Subcutaneous abdominal adipose tissue (tissue), 5 donors: ENCODE measurements at regions not wholly inside any gene's neighbourhood (a gene's known extent, or its start where the extent isn't known, plus 50 kb on each side); places are given as distances from the start of the nearest gene placed in this dataset.

Experiments used
- H3K27ac ChIP-seq: one replicate; pipeline ENCODE4 v1.7.0; 2013; ENCODE audit warnings: low read depth, mild to moderate bottlenecking, inconsistent platforms, low read length, moderate library complexity
- H3K27me3 ChIP-seq, 5 donors: one replicate each; pipeline ENCODE4 v1.7.0; 2013; ENCODE audit warnings: low read length in 5 of 5, inconsistent platforms in 1 of 5; ENCODE audit not compliant: control insufficient read depth in 5 of 5, insufficient read depth in 4 of 5
- H3K36me3 ChIP-seq, 5 donors: one replicate each; pipeline ENCODE4 v1.7.0; 2013; ENCODE audit warnings: low read length in 5 of 5; ENCODE audit not compliant: control insufficient read depth in 5 of 5, insufficient read depth in 5 of 5
- H3K4me1 ChIP-seq, 5 donors: one replicate each; pipeline ENCODE4 v1.7.0; 2013; ENCODE audit warnings: low read length in 5 of 5, mild to moderate bottlenecking in 3 of 5, moderate library complexity in 1 of 5; ENCODE audit not compliant: control insufficient read depth in 5 of 5, insufficient read depth in 5 of 5
- H3K4me3 ChIP-seq, 5 donors: one replicate each; pipeline ENCODE4 v1.7.0; 2013; ENCODE audit warnings: low read length in 5 of 5, low read depth in 1 of 5
- H3K9ac ChIP-seq, 5 donors: one replicate each; pipeline ENCODE4 v1.7.0; 2013; ENCODE audit warnings: low read length in 5 of 5, mild to moderate bottlenecking in 4 of 5, moderate library complexity in 3 of 5
- H3K9me3 ChIP-seq, 5 donors: one replicate each; pipeline ENCODE4 v1.7.0; 2013; ENCODE audit warnings: low read length in 5 of 5; ENCODE audit not compliant: control insufficient read depth in 5 of 5
- donor health status: healthy.
- donor health status: healthy.
- donor health status: healthy.
- donor health status: healthy.
- donor health status: healthy.

DNA sequence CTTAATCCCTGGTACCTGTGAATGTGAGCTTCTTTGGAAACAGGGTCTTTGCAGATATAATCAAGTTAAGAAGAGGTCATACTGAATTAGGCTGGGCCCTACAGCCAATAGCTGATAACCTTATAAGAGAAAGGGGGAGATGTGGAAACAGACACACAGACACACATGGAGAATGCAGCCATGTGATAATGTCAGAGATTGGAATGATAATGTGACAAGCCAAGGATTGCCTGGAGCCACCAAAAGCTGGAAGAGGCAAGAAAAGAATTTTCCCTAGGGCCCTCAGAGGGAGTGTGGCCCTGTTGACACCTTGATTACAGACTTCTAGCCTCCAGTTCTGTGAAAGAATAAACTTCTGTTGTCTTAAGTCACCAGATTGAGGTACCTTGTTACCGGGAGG is 114.5 kb upstream of the SOD1 start:
- Histone ChIP-seq H3K9me3 (no peaks in the 10 kb centered on the region), H3K4me1 (peaks cover 0 to 5% (median 0%) of the 10 kb centered on the region in 5 donors), H3K27ac (no peak overlapping the region), H3K27me3 (no peaks in the 10 kb centered on the region), H3K4me3 (no peak overlapping the region), H3K9ac (no peak overlapping the region), H3K36me3 (no peaks in the 10 kb centered on the region)

DNA sequence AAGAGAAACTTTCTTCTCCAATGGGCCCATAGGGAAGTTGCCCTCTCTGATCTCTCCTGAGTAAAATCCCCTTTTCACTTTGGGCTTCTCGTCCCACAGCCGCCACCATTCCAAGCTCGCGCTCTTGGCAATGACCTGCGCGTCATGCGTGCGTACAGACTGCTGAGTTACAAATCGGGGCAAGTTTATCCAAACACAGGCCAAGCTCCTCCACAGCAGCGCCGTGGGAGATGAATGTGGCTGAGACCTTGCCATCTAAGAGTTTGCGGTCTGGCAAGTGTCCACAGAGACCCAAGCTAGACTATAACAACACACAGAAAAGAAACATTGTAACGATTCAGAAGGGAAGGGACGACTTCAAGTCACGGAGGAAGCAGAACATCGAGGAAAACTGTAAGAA is 116.3 kb upstream of the SOD1 start:
- no peak overlapping the region for H3K27ac ChIP-seq
- no peaks in the 10 kb centered on the region for H3K36me3 ChIP-seq
- no peak overlapping the region for H3K4me3 ChIP-seq
- no peaks in the 10 kb centered on the region for H3K9me3 ChIP-seq
- peaks cover 0 to 5% (median 0%) of the 10 kb centered on the region in 5 donors for H3K4me1 ChIP-seq
- H3K9ac ChIP-seq = no peak overlapping the region
- no peaks in the 10 kb centered on the region for H3K27me3 ChIP-seq

DNA sequence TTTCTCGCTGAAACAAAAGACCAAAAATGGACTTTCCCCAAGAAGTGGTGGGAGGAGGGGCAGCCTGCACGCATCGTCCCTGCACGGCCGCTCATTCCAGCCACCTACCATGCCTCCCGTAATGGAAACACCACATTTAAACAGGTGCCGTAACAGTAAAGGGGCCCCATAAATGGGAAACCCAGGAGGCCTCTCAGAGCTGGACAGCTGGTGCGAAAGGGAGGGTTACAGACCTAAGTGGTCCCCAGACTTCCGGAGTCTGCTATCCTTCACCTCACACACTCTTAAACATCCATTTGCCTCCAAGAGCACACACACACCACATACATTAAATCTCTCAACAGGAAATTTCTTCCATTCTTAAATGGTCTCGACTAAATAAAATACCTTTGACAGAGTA is 120.7 kb upstream of the SOD1 start:
- Histone ChIP-seq H3K27me3 (no peaks in the 10 kb centered on the region), H3K9me3 (no peaks in the 10 kb centered on the region), H3K36me3 (no peaks in the 10 kb centered on the region), H3K27ac (no peak overlapping the region), H3K9ac (no peak overlapping the region), H3K4me3 (no peak overlapping the region), H3K4me1 (no peaks in the 10 kb centered on the region)

DNA sequence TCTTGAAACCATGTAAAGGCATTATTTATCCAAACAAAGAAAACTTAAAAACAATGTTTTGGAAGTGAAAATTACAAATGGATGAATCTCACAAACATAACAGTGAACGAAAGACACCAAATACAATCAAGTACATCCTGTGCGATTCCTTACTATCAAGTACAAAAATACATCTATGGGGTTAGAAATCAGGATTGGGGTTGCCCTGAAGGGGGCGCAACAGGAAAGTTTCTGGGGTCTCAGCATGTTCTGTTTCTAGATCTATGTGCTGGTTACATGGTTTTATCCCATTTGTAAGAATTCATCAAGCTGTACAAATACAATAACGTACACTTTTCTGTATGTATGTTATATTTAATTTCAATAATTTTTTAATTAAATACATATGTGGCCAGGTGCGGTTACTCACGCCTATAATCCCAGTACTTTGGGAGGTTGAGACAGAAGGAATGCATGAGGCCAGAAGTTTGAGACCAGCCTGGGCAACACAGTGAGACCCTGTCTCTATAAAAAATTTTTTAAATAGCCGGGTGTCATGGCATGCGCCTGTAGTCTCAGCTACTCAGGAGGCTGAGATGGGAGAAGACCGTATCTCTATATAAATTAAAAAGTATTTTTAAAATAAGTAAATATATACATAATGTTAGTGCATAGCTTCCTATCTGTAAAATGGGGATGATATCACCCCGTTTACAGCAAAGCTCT is 121.5 kb upstream of the SOD1 start:
- no peak overlapping the region for H3K27ac ChIP-seq
- H3K9me3 ChIP-seq = no peaks in the 10 kb centered on the region
- H3K36me3 ChIP-seq = no peaks in the 10 kb centered on the region
- H3K9ac ChIP-seq = no peak overlapping the region
- no peaks in the 10 kb centered on the region for H3K27me3 ChIP-seq
- H3K4me1 ChIP-seq = no peaks in the 10 kb centered on the region
- no peak overlapping the region for H3K4me3 ChIP-seq

DNA sequence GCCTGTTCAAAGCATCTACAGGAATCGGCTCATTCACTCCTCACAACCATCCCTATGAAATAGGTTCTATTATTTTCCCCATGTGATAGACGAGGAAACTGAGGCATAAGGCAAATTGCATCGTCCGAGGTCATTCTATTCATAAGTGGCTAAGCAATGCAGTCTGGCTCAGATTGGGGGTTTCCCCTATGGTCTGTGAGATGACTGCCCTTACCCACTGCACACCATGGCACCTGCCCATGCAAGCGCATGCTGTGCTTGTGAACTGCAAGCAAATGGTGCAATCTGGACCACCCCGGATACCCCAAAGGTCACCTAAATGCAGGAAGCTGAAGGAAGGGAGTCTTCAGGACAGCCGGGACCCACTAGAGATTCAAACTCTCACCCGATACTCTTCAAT is 123.4 kb upstream of the SOD1 start:
- Histone ChIP-seq H3K4me1 (peaks cover 0 to 2% (median under 1%) of the 10 kb centered on the region in 5 donors), H3K27me3 (no peaks in the 10 kb centered on the region), H3K4me3 (no peak overlapping the region), H3K9me3 (no peaks in the 10 kb centered on the region), H3K9ac (no peak overlapping the region), H3K36me3 (no peaks in the 10 kb centered on the region), H3K27ac (no peak overlapping the region)

DNA sequence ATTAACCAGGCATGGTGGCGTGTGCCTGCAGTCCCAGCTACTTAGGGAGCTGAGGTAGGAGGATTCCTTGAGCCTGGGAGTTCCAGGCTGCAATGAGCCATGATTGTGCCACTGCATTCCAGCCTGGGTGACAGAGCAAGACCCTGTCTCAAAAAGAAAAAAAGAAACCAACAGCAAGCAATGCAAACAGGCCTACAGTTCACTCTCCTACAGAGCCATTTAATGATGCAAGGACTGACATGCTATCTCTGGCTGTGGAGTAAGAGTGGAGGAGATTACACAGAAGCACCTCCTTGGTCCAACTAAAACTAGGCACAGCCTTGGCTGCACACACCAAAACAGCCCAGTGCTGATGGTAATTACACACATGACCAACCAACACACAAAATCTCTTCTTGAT is 127.5 kb upstream of the SOD1 start:
- Histone ChIP-seq H3K27me3 (no peaks in the 10 kb centered on the region), H3K27ac (no peak overlapping the region), H3K9ac (no peak overlapping the region)

DNA sequence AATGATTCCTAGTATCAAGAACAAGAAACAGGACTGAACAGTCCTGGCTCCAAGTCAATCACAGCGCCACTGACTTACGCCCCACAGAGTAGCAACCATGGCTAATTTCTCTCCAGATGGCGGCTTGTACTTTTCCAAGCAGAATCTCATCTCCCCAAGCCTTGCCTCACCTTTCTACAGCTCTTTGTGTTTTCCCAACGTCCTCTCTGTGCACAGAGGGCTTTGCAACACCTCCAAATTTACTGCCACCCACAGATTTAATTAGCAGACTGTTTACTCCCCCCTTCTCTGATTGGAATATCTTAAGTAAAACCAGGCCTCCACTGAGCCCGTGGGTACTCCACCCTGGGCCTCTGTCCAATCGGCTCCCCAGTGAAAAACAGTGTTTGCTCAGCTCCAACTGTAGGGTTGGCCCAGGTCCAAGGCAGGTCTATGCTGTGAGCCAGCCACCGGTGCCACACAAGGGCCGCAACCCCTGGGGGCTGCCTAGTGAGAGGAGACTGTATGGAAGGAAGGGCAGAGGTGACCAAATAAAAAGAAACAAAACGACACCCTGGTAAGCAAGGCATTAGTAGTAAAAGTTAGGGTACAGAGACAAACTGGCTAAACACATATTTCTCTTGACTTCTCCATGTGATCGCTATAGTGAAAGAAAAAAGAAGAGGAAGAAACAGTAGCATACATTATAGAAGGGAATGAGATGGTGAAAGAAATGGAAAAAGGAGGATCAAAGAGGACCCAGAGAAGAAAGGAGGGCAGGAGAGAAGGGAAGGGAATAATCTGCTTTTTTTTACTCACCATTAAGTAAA is 128.4 kb upstream of the SOD1 start:
- H3K27ac ChIP-seq = no peak overlapping the region
- H3K27me3 ChIP-seq = no peaks in the 10 kb centered on the region
- H3K36me3 ChIP-seq = no peaks in the 10 kb centered on the region
- no peak overlapping the region for H3K4me3 ChIP-seq
- H3K9me3 ChIP-seq = no peaks in the 10 kb centered on the region
- peaks cover 0 to 14% (median 10%) of the 10 kb centered on the region in 5 donors for H3K4me1 ChIP-seq
- no peak overlapping the region for H3K9ac ChIP-seq

More for the DNA sequence above, 127.5 kb upstream of the SOD1 start:
- no peaks in the 10 kb centered on the region for H3K9me3 ChIP-seq
- H3K4me1 ChIP-seq = peaks cover 0 to 14% (median 10%) of the 10 kb centered on the region in 5 donors
- H3K36me3 ChIP-seq = no peaks in the 10 kb centered on the region
- H3K4me3 ChIP-seq = no peak overlapping the region

DNA sequence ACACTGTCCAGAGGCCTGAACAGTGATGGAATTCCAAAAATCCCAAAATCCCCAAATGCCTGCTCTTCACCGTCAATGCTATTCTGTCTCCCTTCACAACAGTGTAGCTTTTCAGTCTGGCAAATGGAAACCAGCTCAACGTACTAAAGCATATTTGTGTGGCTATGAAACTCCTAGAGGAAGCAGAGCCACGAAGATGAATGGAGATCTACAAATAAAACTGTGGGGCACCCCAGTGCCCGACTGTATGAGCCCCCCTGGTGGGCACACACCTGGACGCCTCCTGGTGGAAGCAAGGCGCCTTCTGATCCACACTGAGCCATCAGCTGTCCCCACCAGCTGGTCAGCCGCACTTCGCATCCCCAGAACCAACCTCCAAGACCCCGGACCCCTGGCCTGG is 129.1 kb upstream of the SOD1 start:
- no peaks in the 10 kb centered on the region for H3K9me3 ChIP-seq
- H3K27ac ChIP-seq = no peak overlapping the region
- H3K36me3 ChIP-seq = no peaks in the 10 kb centered on the region
- H3K9ac ChIP-seq = no peak overlapping the region
- H3K4me1 ChIP-seq = peaks cover 0 to 14% (median 10%) of the 10 kb centered on the region in 5 donors
- no peaks in the 10 kb centered on the region for H3K27me3 ChIP-seq
- H3K4me3 ChIP-seq = no peak overlapping the region

DNA sequence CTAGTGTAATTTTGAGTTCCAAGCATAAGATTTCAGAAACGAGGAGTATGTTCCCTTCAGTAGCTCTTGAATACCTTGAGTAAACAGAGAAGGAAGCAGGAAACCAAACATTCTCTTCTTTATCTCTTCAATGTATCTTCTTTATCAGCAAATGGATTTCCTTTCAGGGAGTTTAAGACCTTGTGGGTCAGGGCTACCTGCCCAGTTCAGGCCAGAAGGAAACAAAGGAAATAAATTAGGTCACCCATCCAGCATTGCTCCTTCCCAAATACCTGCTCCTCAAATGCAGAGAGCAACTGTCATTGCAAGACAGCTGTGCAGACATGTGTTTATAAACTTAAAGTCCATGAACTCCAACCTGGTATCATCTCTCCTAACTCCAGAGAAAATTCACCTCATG is 130.1 kb upstream of the SOD1 start:
- Histone ChIP-seq H3K9me3 (no peaks in the 10 kb centered on the region), H3K36me3 (no peaks in the 10 kb centered on the region), H3K9ac (no peak overlapping the region), H3K27me3 (no peaks in the 10 kb centered on the region), H3K4me1 (peaks cover 0 to 14% (median 10%) of the 10 kb centered on the region in 5 donors), H3K27ac (no peak overlapping the region), H3K4me3 (no peak overlapping the region)

DNA sequence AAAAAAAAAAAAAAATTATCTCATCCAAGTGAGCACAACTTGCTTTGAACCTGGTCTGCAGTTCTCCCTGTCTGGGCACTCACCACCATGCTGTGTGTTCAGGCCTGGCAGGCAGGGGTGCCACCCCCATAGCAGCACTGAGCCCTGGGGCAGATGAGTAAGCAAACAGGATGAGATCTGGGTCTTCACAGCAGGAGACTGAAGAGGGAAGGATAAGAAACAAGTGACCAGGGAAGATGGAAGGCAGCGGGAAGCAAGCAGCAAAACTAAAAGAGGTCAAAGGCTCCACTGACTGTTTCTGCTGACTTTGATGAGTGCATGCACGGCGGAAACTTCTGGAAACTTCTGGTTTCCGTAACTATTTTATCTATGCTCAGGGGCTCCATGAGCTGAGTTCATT is 133.5 kb upstream of the SOD1 start:
- no peak overlapping the region for H3K4me3 ChIP-seq
- H3K9ac ChIP-seq = no peak overlapping the region
- H3K9me3 ChIP-seq = no peaks in the 10 kb centered on the region
- H3K27me3 ChIP-seq = no peaks in the 10 kb centered on the region
- H3K27ac ChIP-seq = no peak overlapping the region
- peaks cover 0 to 11% (median 8%) of the 10 kb centered on the region in 5 donors for H3K4me1 ChIP-seq
- no peaks in the 10 kb centered on the region for H3K36me3 ChIP-seq
